Common myeloid progenitor, CD34-positive (primary cell): ENCODE measurements at regions not wholly inside any gene's neighbourhood (a gene's known extent, or its start where the extent isn't known, plus 50 kb on each side); places are given as distances from the start of the nearest gene placed in this dataset.
A peak's percentile ranks its signal among the peaks of the same experiment; 100 is the strongest.

Source experiments
- CTCF ChIA-PET: fragments of 350-600 bp; sonication (Branson Sonifier 250); formaldehyde crosslinking; loops from one replicate; lab custom pipeline; 2021; ENCODE audit warnings: antibody characterized with exemption; lab: Charles Lee
- POLR2A ChIA-PET: fragments of 350-600 bp; sonication (Branson Sonifier 250); formaldehyde crosslinking; loops from one replicate; lab custom pipeline; 2021; ENCODE audit warnings: antibody characterized with exemption; lab: Charles Lee
- DNase-seq, 3 donors: peaks; one replicate each; pipeline versions ENCODE4 v3.0.0 to v3.0.0-alpha.2; 2013
- H3K27ac ChIP-seq, 2 experiments: 1 replicate in 1 of 2; 2 replicates in 1 of 2; pipeline ENCODE4 v1.7.0; 2013; ENCODE audit warnings: inconsistent platforms in 2 of 2, low read length in 2 of 2, mild to moderate bottlenecking in 2 of 2, low read depth in 1 of 2, moderate library complexity in 1 of 2; ENCODE audit not compliant: severe bottlenecking in 2 of 2, insufficient read depth in 1 of 2, poor library complexity in 1 of 2
- H3K27me3 ChIP-seq, 5 experiments: replicated peaks in 2 of 5; 1 replicate in 3 of 5; 2 replicates in 2 of 5; pipeline versions ENCODE4 v1.6.1 to v1.7.0; 2013; ENCODE audit warnings: low read length in 4 of 5, mild to moderate bottlenecking in 2 of 5, moderate library complexity in 2 of 5, inconsistent platforms in 1 of 5; ENCODE audit not compliant: insufficient read depth in 5 of 5, control insufficient read depth in 4 of 5
- H3K36me3 ChIP-seq, 4 experiments: 1 replicate in 2 of 4; 2 replicates in 2 of 4; pipeline versions ENCODE4 v1.6.1 to v1.7.0; 2013; ENCODE audit warnings: low read length in 3 of 4, control low read depth in 1 of 4, mild to moderate bottlenecking in 1 of 4; ENCODE audit not compliant: control insufficient read depth in 4 of 4, insufficient read depth in 4 of 4
- H3K4me1 ChIP-seq, 4 experiments: 1 replicate in 3 of 4; 2 replicates in 1 of 4; pipeline versions ENCODE4 v1.6.1 to v1.7.1; 2013; ENCODE audit warnings: low read length in 3 of 4, mild to moderate bottlenecking in 3 of 4, control low read depth in 1 of 4, inconsistent platforms in 1 of 4, moderate library complexity in 1 of 4; ENCODE audit not compliant: control insufficient read depth in 4 of 4, insufficient read depth in 4 of 4; ENCODE audit errors: control extremely low read depth in 1 of 4
- H3K4me3 ChIP-seq, 7 experiments: 1 replicate in 4 of 7; 2 replicates in 3 of 7; pipeline versions ENCODE4 v1.5.1 to v1.7.0; 2013; ENCODE audit warnings: mild to moderate bottlenecking in 7 of 7, low read length in 6 of 7, moderate library complexity in 6 of 7, inconsistent platforms in 2 of 7, low read depth in 2 of 7, control low read depth in 1 of 7; ENCODE audit not compliant: insufficient read depth in 4 of 7, control insufficient read depth in 1 of 7; ENCODE audit errors: extremely low read depth in 1 of 7
- H3K9me3 ChIP-seq, 5 experiments: 1 replicate in 4 of 5; 2 replicates in 1 of 5; pipeline versions ENCODE4 v1.6.1 to v1.7.1; 2013; ENCODE audit warnings: low read length in 4 of 5, mild to moderate bottlenecking in 2 of 5, inconsistent platforms in 1 of 5, low read depth in 1 of 5, moderate library complexity in 1 of 5; ENCODE audit not compliant: control insufficient read depth in 4 of 5, insufficient read depth in 2 of 5; ENCODE audit errors: control extremely low read depth in 1 of 5
- WGBS: methylation state at CpG from one replicate; pipeline ENCODE4 v1.1.5; 2013; ENCODE audit not compliant: insufficient coverage; 5-methylcytosine and 5-hydroxymethylcytosine counted together

DNA sequence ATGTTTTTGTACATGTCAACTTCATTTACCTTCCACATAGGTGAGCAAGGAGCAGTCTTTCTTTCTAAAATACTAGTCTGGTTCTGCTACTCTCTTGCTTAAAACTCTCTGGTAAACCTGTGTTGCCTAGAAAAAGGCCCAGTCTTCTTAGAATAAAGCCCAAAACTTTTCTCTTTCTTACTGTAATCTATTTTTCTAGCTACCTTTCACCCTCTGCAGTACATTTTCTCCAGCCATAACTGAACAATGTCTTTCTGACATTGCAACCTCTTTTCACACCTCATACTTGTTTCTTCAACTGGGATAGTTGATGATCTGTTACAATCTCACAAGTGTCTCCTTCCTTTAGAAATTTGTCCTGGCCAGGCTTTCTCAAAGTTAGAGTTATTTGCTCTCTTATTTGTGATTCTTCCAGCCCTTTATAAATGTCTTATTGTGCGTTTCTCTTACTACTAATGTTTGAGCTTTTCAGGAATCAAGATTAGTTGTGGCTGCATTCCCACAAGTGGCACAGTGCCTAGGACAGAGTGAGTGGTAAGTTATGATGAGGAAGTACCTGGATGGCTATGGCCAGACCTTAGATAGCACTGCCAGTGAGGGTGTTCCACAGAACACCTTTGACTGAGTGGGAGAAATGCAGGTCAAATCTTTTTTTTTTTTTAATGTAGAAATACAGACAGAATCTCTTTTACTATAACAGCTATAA lies 313.4 kb upstream of the SATB1 start:
- Histone ChIP-seq H3K4me3 (no peak overlapping the region), H3K27me3 (no peaks in the 10 kb centered on the region), H3K27ac (no peak overlapping the region), H3K4me1 (peaks cover 8 to 19% (median 16%) of the 10 kb centered on the region in 4 experiments), H3K9me3 (no peaks in the 10 kb centered on the region), H3K36me3 (no peaks in the 10 kb centered on the region)
- 88% methylated on average over 1 of the region's 1 CpG for WGBS
- ChIA-PET POLR2A (no interaction called here), CTCF (interaction anchor here (0.7 to 2.1 kb wide), 2 partner anchors 8 kb away, joined by 3 to 6 read pairs; no protein-coding TSS in a partner anchor)
- DNase-seq = no peak

GRCh38 chr3:18735005-18735404 lies 309.9 kb upstream of the SATB1 start:
- Histone ChIP-seq H3K27ac (no peak overlapping the region), H3K4me1 (no peaks in the 10 kb centered on the region), H3K36me3 (no peaks in the 10 kb centered on the region), H3K27me3 (no peaks in the 10 kb centered on the region), H3K9me3 (no peaks in the 10 kb centered on the region), H3K4me3 (no peak overlapping the region)
- no peak for DNase-seq
- CTCF ChIA-PET = interaction anchor here (1.2 kb wide), 1 partner anchor 9 kb away, joined by 4 read pairs; no protein-coding TSS in a partner anchor
- WGBS = no CpG with 5 or more reads among the region's 2 CpGs
- POLR2A ChIA-PET = no interaction called here

DNA sequence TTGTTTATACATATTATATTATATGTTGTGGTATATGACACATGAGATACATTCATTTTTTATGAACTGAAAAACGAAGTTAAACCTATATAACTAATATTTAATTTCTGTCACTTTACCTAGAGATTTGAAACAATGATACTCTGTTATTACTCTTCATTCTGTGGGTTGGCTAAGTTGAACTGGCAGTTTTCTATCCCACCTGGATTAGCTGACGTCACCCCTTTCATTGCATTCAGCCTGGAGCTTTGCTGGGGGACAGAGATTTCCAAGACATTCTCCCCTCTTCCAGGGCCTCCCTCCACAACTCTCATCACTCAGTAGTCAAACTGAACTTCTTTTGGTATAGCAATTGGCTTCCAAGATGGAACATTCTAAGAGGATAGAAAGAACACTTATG lies 309.2 kb upstream of the SATB1 start:
- ChIA-PET CTCF (no interaction called here), POLR2A (no interaction called here)
- Histone ChIP-seq H3K27me3 (no peaks in the 10 kb centered on the region), H3K27ac (no peak overlapping the region), H3K4me1 (peaks cover 0 to 3% (median 0%) of the 10 kb centered on the region in 4 experiments), H3K4me3 (no peak overlapping the region), H3K36me3 (no peaks in the 10 kb centered on the region), H3K9me3 (no peaks in the 10 kb centered on the region)
- DNase-seq = no peak
- WGBS = no CpG with 5 or more reads among the region's 2 CpGs

- DNase-seq = no peak
- Histone ChIP-seq H3K27ac (no peak overlapping the region), H3K4me1 (peaks cover 0 to 3% (median 0%) of the 10 kb centered on the region in 4 experiments), H3K27me3 (no peaks in the 10 kb centered on the region), H3K36me3 (no peaks in the 10 kb centered on the region), H3K4me3 (no peak overlapping the region), H3K9me3 (no peaks in the 10 kb centered on the region)
- ChIA-PET CTCF (no interaction called here), POLR2A (no interaction called here)
- WGBS = no CpG with 5 or more reads among the region's 1 CpG
Observed at GRCh38 chr3:18732474-18732873, 307.3 kb upstream of the SATB1 start.

DNA sequence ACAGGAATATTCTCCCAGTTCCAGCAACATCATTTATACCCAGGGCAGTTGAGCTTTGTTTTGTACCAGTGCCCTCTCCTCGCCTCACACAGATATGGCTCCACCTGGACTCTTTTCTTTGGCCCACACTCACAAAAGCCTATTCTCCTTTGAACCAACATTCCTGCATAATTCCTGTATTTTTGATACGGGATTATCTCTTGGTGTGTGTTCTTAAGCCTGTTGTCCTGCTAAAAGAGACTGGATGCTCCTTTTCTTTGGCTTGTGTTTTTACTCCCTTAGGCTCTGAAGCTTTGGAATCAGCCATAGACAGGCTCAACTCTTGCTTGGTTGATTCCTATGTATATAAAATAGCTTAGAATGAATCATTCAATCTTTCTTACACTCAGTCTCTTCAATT lies 305.4 kb upstream of the SATB1 start:
- peaks cover 7 to 18% (median 14%) of the 10 kb centered on the region in 4 experiments for H3K4me1 ChIP-seq
- ChIA-PET CTCF (interaction anchor here (1.0 to 1.3 kb wide), 3 partner anchors 9 to 171 kb away, joined by 4 to 6 read pairs (median 4); no protein-coding TSS in a partner anchor), POLR2A (no interaction called here)
- H3K27ac ChIP-seq = no peak overlapping the region
- H3K36me3 ChIP-seq = no peaks in the 10 kb centered on the region
- H3K4me3 ChIP-seq = no peak overlapping the region
- DNase-seq = no peak
- no peaks in the 10 kb centered on the region for H3K27me3 ChIP-seq
- 100% methylated on average over 1 of the region's 2 CpGs for WGBS
- H3K9me3 ChIP-seq = no peaks in the 10 kb centered on the region

DNA sequence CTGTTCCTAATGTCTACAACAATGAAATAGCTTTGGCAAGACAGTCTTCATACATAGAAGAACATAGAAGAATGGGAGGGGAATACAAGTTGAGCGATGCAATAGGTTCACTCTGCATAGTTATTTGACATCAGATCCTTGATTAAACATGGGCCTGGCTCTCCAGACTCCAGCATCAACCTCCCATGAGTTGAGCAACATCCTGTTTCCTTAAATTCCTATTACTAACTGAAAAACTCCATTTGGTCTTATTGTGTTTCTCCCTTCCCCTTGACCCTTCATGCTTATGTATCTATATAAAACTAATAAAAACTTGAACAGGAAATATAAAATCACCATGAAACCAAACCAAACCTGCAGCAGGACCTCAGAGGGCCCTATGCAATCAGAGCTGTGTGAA lies 304.5 kb upstream of the SATB1 start:
- POLR2A ChIA-PET = no interaction called here
- H3K27ac ChIP-seq = no peak overlapping the region
- no peaks in the 10 kb centered on the region for H3K36me3 ChIP-seq
- no peak for DNase-seq
- peaks cover 10 to 26% (median 21%) of the 10 kb centered on the region in 4 experiments for H3K4me1 ChIP-seq
- CTCF ChIA-PET = interaction anchor here (1.0 kb wide), 1 partner anchor 9 kb away, joined by 4 read pairs; no protein-coding TSS in a partner anchor
- H3K4me3 ChIP-seq = no peak overlapping the region
- no peaks in the 10 kb centered on the region for H3K27me3 ChIP-seq
- WGBS = 100% methylated on average over 1 of the region's 1 CpG
- H3K9me3 ChIP-seq = no peaks in the 10 kb centered on the region

DNA sequence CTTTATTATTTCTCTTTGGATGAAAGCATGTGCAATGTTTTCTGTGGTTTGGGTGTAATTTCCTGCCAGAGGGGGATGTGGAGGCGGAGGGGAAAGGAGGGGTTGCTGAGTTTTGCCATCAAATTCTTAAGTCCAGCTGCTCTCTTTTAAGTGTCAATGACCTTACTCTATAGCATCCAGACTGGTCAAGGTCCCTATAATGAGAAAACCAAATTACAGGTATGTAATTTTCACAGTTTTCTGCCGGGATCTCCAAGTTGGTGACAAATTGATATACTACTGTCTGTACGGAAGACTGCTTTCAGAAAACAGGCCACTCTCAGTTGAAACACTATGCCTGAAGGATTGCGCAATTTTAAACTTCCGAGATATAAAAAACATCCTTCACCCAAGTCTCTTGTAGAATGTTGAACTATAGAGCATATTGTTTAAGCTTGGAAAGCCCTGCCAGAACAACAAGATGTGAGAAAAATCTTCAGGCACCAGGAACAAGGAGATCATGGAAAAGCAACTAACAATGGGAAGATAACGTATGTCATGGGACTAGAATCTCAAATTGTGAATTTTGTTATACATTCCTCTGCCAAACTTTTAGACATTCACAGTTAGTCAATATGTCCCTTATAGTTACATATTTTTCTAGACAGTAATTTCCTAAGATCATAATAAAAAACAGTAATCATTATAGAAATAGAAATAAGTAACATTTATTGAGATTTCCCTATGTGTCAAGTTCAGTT lies 300.7 kb upstream of the SATB1 start:
- H3K27me3 ChIP-seq = no peaks in the 10 kb centered on the region
- peaks cover 0 to 3% (median 0%) of the 10 kb centered on the region in 5 experiments for H3K9me3 ChIP-seq
- H3K4me1 ChIP-seq = peaks cover 15 to 44% (median 28%) of the 10 kb centered on the region in 4 experiments
- H3K27ac ChIP-seq = peak overlapping the region in 1 of 2 experiments; percentile 50
- 0% methylated on average over 2 of the region's 6 CpGs for WGBS
- ChIA-PET CTCF (interaction anchor here (1.9 to 2.0 kb wide), 2 partner anchors 9 to 13 kb away, joined by 4 to 5 read pairs; no protein-coding TSS in a partner anchor), POLR2A (no interaction called here)
- H3K36me3 ChIP-seq = no peaks in the 10 kb centered on the region
- H3K4me3 ChIP-seq = peak overlapping the region in 5 of 7 experiments; percentile 11 to 49 (median 37)
- peak; percentile 46 to 84 (median 79) for DNase-seq
